Keratinocyte (primary cell): ENCODE measurements at regions not wholly inside any gene's neighbourhood (a gene's known extent, or its start where the extent isn't known, plus 50 kb on each side); places are given as distances from the start of the nearest gene placed in this dataset.

Experiments used
- DNase-seq: peaks from one replicate; pipeline ENCODE4 v3.0.0-alpha.2; 2011; ENCODE audit warnings: low read depth, missing footprints, low spot score
- FAIRE-seq: peaks from 2 replicates; lab custom pipeline; 2011; peaks lifted over from hg19 to GRCh38; lab: Jason Lieb, UNC
- H2AFZ ChIP-seq: 2 replicates; pipeline ENCODE4 v1.6.0; 2012; ENCODE audit warnings: low read length, control low read depth, inconsistent platforms; ENCODE audit not compliant: control insufficient read depth
- H3K27ac ChIP-seq: 2 replicates; pipeline ENCODE4 v1.5.1; 2011; ENCODE audit warnings: low read length; ENCODE audit not compliant: control insufficient read depth, insufficient read depth
- H3K27me3 ChIP-seq: 3 replicates; pipeline ENCODE4 v1.6.0; 2011; ENCODE audit warnings: low read length; ENCODE audit not compliant: control insufficient read depth, insufficient read depth; ENCODE audit errors: extremely low read depth
- H3K36me3 ChIP-seq, 2 experiments: 2 replicates in 1 of 2; 3 replicates in 1 of 2; pipeline ENCODE4 v1.5.1; 2011; ENCODE audit warnings: low read length in 2 of 2, mild to moderate bottlenecking in 1 of 2; ENCODE audit not compliant: control insufficient read depth in 2 of 2, insufficient read depth in 2 of 2; ENCODE audit errors: extremely low read depth in 1 of 2
- H3K4me1 ChIP-seq: 3 replicates; pipeline ENCODE4 v1.5.1; 2011; ENCODE audit warnings: low read length; ENCODE audit not compliant: control insufficient read depth, insufficient read depth; ENCODE audit errors: extremely low read depth
- H3K4me2 ChIP-seq: 3 replicates; pipeline ENCODE4 v1.6.0; 2011; ENCODE audit warnings: low read depth, low read length; ENCODE audit not compliant: control insufficient read depth, insufficient read depth; ENCODE audit errors: extremely low read depth
- H3K4me3 ChIP-seq, 3 experiments: fragments of 200-600 bp in 1 of 3; sonication (generic) in 1 of 3; 2 replicates in 2 of 3; 3 replicates in 1 of 3; pipeline ENCODE4 v1.5.1; 2011 to 2016; ENCODE audit warnings: low read length in 3 of 3, mild to moderate bottlenecking in 3 of 3, control low read depth in 2 of 3, inconsistent platforms in 1 of 3, low read depth in 1 of 3, mixed read lengths in 1 of 3, mixed run types in 1 of 3, moderate library complexity in 1 of 3; ENCODE audit not compliant: control insufficient read depth in 2 of 3, insufficient read depth in 2 of 3; ENCODE audit errors: extremely low read depth in 1 of 3
- H3K79me2 ChIP-seq: 2 replicates; pipeline ENCODE4 v1.6.0; 2012; ENCODE audit warnings: low read length; ENCODE audit not compliant: control insufficient read depth, insufficient read depth
- H3K9ac ChIP-seq: 3 replicates; pipeline ENCODE4 v1.6.0; 2011; ENCODE audit warnings: low read length; ENCODE audit not compliant: control insufficient read depth, insufficient read depth; ENCODE audit errors: extremely low read depth
- H3K9me1 ChIP-seq: 3 replicates; pipeline ENCODE4 v1.6.0; 2011; ENCODE audit warnings: low read length; ENCODE audit not compliant: control insufficient read depth, insufficient read depth; ENCODE audit errors: extremely low read depth
- H3K9me3 ChIP-seq: 2 replicates; pipeline ENCODE4 v1.5.1; 2012; ENCODE audit warnings: low read depth, low read length; ENCODE audit not compliant: control insufficient read depth
- H4K20me1 ChIP-seq: 3 replicates; pipeline ENCODE4 v1.6.0; 2011; ENCODE audit warnings: low read length; ENCODE audit not compliant: control insufficient read depth, insufficient read depth; ENCODE audit errors: extremely low read depth
- EZH2 ChIP-seq: IDR thresholded peaks from one replicate; pipeline ENCODE4 v1.6.1; 2012; ENCODE audit warnings: inconsistent platforms, mild to moderate bottlenecking, low read length, moderate library complexity
- dilution Hi-C: fragments of 300-500 bp; cut with MboI; formaldehyde crosslinking; loops from one replicate; pipeline ENCODE4 v1.7.0; 2020; ENCODE audit warnings: low sequenced_read_pairs; ENCODE audit not compliant: extremely low pct_ligation_motif_present
- TF ChIP-seq, protein P1 (sequence below), 3 experiments: IDR thresholded peaks in 1 of 3; conservative IDR thresholded peaks in 1 of 3; optimal IDR thresholded peaks in 1 of 3; 2 replicates in 2 of 3; 3 replicates in 1 of 3; pipeline versions ENCODE3 to v1.5.1; 2011; ENCODE audit warnings: low read length in 3 of 3, mild to moderate bottlenecking in 3 of 3, moderate library complexity in 2 of 3, control low read depth in 1 of 3, inconsistent platforms in 1 of 3; ENCODE audit not compliant: insufficient read depth in 2 of 3; ENCODE audit errors: extremely low read depth in 1 of 3

DNA sequence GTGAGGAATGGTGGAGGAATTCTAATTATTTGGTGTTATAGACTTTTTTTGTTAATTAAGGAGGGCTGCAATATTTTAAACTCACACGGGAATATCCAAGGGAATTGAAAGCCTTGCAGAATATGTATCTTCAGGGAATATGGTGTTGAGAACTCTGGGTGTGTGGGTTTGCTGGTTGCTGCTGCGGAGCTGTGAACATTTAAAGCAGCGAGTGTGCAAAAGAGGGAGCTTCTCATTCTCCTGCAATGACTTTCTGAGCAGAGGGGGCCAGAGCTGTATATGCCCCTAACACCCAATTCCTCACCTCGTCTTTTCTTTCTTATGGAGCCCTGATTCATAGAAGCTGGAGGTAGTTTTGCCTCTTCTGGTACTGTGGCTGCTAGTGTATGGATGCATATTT is 217.7 kb downstream of the HIPK3 start:
- TF ChIP-seq, protein P1, sequence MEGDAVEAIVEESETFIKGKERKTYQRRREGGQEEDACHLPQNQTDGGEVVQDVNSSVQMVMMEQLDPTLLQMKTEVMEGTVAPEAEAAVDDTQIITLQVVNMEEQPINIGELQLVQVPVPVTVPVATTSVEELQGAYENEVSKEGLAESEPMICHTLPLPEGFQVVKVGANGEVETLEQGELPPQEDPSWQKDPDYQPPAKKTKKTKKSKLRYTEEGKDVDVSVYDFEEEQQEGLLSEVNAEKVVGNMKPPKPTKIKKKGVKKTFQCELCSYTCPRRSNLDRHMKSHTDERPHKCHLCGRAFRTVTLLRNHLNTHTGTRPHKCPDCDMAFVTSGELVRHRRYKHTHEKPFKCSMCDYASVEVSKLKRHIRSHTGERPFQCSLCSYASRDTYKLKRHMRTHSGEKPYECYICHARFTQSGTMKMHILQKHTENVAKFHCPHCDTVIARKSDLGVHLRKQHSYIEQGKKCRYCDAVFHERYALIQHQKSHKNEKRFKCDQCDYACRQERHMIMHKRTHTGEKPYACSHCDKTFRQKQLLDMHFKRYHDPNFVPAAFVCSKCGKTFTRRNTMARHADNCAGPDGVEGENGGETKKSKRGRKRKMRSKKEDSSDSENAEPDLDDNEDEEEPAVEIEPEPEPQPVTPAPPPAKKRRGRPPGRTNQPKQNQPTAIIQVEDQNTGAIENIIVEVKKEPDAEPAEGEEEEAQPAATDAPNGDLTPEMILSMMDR (optimal IDR thresholded peaks at IDR 0.05 in 1 of 3, IDR thresholded peaks at IDR 0.05 in 1 of 3, conservative IDR thresholded peaks at IDR 0.05 in 1 of 3; ENCODE audit: extremely low read depth in 1 of 3, insufficient read depth in 2 of 3, low read length in 3 of 3): no peak
- no peak for TF ChIP-seq EZH2
- no peaks in the 10 kb centered on the region for H4K20me1 ChIP-seq
- H3K27ac ChIP-seq: no peak overlapping the region
- H3K9ac ChIP-seq: no peak overlapping the region
- no peak overlapping the region for H3K4me3 ChIP-seq
- H3K79me2 ChIP-seq: no peaks in the 10 kb centered on the region
- H3K27me3 ChIP-seq: peaks cover 13% of the 10 kb centered on the region
- H3K36me3 ChIP-seq: no peaks in the 10 kb centered on the region
- H3K4me2 ChIP-seq: no peak overlapping the region
- FAIRE-seq (no peak), DNase-seq (no peak)
- dilution Hi-C loops: no loop called here
- H2AFZ ChIP-seq: no peak overlapping the region
- H3K4me1 ChIP-seq: peaks cover 2% of the 10 kb centered on the region
- no peaks in the 10 kb centered on the region for H3K9me1 ChIP-seq
- no peaks in the 10 kb centered on the region for H3K9me3 ChIP-seq

DNA sequence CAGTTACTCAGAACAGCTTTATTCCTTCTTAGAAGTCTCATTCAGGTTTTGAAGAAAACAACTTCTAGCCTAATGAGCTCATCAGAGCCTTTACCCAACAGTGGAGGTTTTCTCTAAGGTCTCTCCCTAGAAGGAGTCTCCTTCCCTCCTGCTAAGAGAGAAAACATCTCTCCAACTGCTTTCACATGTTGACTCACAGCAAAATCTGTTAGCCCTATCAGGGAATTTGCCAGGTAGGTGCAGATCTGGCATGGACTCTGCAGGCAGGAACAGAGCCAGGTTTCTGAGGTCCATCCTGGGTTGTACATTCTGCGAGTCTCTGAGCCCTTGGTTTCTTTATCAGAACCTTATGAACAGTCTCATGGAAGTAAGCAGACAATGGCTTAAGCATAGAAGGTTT is 214.4 kb downstream of the HIPK3 start:
- no peak overlapping the region for H3K27ac ChIP-seq
- no peaks in the 10 kb centered on the region for H3K4me1 ChIP-seq
- no peaks in the 10 kb centered on the region for H3K79me2 ChIP-seq
- TF ChIP-seq EZH2: no peak
- TF ChIP-seq, protein P1 (optimal IDR thresholded peaks at IDR 0.05 in 1 of 3, IDR thresholded peaks at IDR 0.05 in 1 of 3, conservative IDR thresholded peaks at IDR 0.05 in 1 of 3; ENCODE audit: extremely low read depth in 1 of 3, insufficient read depth in 2 of 3, low read length in 3 of 3): no peak
- H3K9me1 ChIP-seq: no peaks in the 10 kb centered on the region
- no peaks in the 10 kb centered on the region for H3K27me3 ChIP-seq
- H3K36me3 ChIP-seq: no peaks in the 10 kb centered on the region
- no peaks in the 10 kb centered on the region for H4K20me1 ChIP-seq
- no peak overlapping the region for H3K4me2 ChIP-seq
- H2AFZ ChIP-seq: no peak overlapping the region
- H3K9me3 ChIP-seq: no peaks in the 10 kb centered on the region
- no peak overlapping the region for H3K4me3 ChIP-seq
- no peak overlapping the region for H3K9ac ChIP-seq
- dilution Hi-C loops: no loop called here
- DNase-seq (no peak), FAIRE-seq (no peak)
